Stimulated activated naive CD4-positive, alpha-beta T cell treated with Interleukin-2 at 50 U/mL for 16 hours (primary cell): ENCODE measurements at regions not wholly inside any gene's neighbourhood (a gene's known extent, or its start where the extent isn't known, plus 50 kb on each side); places are given as distances from the start of the nearest gene placed in this dataset.

Experiments used
- DNase-seq: peaks from one replicate; lab custom pipeline; 2025; lab: John Stamatoyannopoulos, UW

DNA sequence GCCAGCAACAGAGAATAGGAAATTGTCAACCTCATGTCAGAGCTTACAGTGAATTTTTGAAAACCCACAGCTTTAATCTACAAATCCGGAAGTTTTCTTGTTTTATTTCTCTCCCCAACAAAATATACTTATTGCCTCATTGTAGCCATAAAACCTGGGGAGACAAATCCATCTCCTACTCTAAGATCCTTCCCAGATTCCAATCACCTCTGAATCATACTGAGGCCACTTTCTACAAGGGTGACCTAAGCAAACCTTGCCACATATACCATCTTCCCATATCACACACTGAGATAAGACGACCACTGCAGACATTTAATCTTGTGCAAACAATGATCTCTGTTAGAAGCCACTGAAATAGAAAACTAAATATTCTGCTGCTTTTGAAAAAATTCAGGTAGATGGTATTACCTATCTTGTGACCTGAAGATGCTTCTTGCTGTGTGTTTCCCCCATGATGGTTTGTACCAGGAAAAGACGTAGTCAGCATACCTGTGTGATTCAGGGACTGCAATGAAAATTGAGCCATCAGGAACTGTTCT, 171.5 kb upstream of the DUSP10 start:
- no peak for DNase-seq

- peak; percentile 0 for DNase-seq
Observed at GRCh38 chr1:221912230-221912629, 170.3 kb upstream of the DUSP10 start.

DNA sequence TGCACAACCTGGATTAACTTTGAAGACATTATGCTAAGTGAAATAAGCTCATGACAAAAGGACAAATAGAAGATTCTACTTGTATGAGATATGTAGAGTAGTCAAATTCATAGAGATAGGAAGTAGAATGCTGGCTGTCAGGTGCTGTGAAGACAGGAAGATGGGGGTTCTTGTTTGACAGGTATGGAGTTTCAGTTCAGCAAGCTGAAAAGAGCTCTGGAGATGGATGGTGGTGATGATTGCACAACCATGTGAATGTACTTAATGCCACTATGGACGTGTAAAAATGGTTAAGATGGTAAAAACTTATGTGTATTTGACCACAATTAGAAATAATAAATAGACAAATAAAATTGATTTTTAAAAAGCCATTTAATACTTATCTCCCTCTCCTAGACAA, 169.8 kb upstream of the DUSP10 start:
- no peak for DNase-seq

GRCh38 chr1:221910222-221910621, 168.3 kb upstream of the DUSP10 start:
- no peak for DNase-seq

DNA sequence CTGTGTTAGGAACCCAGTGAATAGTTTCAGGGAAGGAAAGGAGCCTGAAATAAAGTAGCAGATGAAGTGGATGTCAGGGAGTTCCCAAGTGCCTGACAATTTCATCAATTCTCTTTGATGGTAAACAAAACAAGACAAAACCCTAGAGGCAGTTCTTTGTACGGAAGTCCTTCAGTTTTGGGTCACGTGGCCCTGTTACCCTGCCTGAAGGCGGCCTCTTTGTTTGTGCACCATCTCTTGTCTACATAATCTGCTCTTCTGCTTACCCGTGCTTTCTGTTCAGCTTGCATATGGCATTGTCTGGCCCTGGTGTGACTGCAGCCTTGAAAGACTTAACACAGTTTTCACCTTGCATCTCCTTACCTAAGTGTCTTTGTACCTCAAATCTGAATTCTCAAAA, 166.7 kb upstream of the DUSP10 start:
- no peak for DNase-seq

DNA sequence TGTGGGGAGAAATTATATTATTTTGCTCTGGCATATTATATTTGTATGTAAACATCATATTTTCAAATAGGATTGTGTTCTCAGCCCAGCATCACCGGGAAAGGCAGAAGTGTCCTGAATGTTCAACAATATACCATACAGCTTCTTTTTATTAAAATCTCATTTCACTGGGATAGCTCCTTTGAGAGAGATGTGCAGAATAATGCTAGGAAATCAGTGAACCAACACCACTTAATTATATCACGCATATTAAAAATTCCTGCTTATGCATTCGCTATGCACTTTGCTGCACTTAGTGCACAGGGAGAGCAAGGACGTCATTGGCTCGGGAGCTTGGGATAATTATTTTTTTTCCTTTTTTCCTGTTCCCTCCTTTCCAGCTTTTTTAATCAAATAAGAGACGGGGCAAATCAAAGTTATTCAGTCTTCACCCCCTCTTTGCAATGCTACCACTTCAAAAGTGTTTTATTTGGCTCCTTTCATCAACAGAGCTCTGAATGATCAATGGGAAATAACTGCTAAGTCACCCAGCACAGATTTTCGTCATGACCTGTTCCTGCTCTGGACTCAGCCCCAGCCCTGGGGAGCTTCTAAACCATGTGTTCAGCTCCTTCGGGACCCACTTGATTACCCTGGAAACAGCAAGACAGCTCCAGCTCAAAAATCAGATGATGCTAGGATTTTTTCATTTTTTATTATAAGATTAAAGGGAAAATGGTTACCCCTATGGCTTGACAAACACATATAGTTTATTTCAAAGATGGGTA, 165.5 kb upstream of the DUSP10 start:
- no peak for DNase-seq

GRCh38 chr1:221905802-221906201, 163.9 kb upstream of the DUSP10 start:
- no peak for DNase-seq

DNA sequence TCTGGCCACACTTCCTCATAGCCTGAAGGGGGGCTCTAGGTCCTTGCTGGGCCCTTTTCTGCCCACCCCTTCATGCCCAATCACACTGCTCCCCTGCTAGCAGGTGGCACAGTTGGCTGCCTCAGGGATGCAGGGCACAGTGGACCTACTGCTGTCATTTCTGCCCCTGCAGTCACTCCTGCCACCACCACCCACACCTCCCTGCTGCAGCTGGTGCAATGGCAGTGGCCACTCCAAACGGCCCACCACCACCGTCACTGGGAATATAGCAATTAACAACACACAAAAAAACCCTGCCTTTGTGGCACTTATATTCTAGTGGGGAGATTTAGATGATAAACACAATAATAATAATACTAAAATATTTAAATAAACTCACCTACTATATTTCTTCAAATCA, 162.4 kb upstream of the DUSP10 start:
- DNase-seq = no peak

- no peak for DNase-seq
Observed at GRCh38 chr1:221903594-221903993, 161.7 kb upstream of the DUSP10 start.

GRCh38 chr1:221902961-221903360, 161.1 kb upstream of the DUSP10 start:
- no peak for DNase-seq

- DNase-seq = no peak
Observed at GRCh38 chr1:221900678-221901077, 158.8 kb upstream of the DUSP10 start.

DNA sequence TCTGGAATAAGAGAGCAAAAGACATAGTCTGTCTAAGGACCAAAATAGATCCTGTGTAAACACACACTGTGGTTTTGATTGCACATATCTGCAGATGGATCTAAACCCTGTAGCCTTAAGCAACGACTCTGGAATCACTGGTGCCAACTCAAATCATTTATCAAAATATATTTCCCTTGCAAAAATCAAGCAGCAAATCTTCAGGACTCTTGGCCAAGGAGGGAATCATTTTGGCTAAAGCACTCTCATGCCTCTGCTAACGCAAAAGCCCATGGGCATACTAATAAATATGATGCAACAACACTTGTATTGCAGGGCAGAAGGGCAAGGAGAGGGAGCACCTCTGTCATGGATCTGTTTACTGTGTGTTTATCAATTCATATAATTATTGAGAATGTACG, 155.4 kb upstream of the DUSP10 start:
- DNase-seq = no peak

- no peak for DNase-seq
Observed at GRCh38 chr1:221892301-221892830, 150.5 kb upstream of the DUSP10 start.

- DNase-seq = no peak
Observed at GRCh38 chr1:221891708-221892107, 149.8 kb upstream of the DUSP10 start.

DNA sequence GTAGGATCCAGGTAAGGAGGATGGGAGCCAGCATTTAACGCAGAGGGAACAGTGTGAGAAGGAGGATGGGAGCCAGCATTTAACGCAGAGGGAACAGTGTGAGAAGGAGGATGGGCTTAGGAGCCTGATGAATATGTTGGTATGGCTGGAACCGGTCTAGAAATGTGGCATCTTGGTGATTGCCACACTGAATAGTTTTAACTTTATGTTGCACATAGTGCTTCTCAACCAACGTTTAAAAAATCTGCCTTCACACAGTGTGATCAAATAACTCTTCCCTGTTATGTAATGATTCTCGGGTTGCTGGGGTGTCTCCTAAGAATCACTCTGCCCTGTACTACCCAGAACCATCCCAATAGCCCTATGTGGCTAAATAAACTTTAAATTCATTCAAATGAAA, 146.9 kb upstream of the DUSP10 start:
- DNase-seq = no peak

DNA sequence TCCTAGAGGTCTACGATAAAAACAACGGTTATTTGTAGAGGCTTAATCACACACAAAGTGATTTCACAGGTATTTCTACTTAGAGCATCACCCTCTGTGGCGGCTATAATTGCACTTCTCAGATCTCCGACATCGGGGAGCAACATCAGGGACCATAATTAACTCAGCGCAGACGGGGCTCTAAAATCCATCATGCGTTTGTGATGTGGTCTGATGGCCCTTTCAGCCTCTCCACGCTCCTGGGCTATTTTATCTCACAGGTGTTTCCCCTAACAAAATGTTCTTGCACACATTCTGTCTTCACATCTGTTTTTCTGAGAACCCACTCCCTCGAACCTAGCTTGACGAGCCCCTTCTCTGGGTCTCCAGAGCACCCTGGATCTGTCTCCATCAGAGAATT, 146.3 kb upstream of the DUSP10 start:
- DNase-seq = no peak

DNA sequence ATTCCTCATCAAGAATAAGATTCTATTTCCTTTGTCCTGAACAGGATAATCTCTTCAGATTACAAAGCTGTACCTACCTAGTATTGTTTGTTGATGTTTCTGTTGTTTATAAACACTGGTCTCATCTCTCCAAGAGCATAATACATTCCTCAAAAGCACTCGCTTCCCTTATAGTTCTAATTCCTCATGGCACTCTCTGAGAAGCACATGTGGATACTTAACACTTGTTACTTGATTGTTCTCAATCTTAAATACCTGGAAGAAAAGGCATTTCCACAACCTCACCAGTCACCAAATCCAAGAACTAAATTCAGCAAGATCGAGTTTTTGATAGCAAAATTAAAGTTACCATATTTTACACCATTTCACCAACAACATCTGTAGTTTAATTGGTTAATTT, 145.9 kb upstream of the DUSP10 start:
- DNase-seq = no peak

DNA sequence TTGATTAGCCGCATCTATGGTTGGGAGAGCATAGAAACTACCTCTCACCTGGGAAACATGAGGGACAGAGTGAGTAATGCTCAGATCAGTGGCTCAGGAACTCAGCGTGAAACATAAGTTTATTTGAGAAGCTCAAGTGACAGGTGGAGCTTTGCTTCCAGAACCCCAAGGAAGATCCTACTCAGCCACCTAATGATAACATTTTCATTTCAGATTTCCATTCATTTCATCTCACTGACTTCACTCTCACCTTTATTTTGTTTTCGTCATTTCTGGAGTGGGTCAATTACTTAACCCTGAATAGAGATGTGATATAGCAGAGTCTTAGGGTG, 145.5 kb upstream of the DUSP10 start:
- no peak for DNase-seq

GRCh38 chr1:221886743-221887414, 145.0 kb upstream of the DUSP10 start:
- no peak for DNase-seq

DNA sequence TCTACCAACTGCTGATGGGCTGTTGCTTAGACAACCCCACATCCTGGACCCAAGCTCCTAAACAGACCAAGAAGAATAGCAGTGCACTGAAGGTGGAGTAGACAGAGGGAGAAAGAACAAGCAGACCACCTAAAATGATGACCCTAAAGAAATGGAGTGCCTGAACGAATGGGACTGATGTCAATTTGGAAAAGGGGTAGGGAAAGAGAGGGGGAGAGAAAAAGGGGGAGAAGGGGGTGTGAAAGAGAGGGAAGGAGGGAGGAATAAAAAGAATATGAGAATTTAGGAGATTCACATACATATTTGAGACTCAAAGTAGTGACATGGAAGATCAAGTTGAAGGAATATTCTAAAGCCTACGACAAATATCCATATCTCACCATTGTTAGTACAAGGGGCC, 144.4 kb upstream of the DUSP10 start:
- no peak for DNase-seq

DNA sequence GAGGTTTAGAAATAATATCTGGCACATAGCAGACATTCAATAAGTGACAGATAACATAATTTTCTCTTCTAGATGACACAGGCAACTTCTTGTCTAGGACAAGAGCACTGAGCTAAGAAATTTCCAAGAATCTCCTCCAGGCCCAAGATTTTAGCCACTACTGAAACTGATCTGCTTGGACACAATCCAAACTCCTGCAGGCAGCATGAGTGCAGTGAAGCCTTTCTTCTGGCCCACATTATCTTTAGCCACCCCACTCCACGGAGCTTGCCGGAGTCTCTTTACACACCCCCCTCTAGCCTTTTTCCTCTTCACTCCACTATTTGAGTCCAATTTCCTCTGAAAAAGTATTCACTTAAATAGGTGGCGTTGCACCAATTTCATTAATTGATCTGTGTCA, 142.9 kb upstream of the DUSP10 start:
- no peak for DNase-seq

- DNase-seq = no peak
Observed at GRCh38 chr1:221881805-221882581, 140.1 kb upstream of the DUSP10 start.

DNA sequence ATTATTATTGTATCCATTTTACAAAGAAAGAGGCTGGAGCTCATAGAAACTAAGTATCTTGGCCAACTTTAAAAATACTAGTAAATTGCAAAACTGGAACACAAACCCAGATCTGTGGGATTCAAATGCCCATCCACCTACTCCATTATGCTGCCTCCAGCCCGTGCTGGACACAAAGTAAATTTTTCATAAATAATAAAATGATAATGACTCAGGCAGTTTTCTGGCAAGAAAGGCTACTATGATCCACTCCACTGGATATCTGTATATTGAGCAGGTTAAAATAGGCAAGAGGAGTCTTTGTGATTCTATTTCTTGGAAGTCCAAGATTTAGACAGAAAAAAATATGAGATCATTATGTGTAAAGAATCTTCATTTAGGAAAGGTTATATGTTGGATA, 138.3 kb upstream of the DUSP10 start:
- DNase-seq = no peak
